K562 (cell line): ENCODE measurements at regions not wholly inside any gene's neighbourhood (a gene's known extent, or its start where the extent isn't known, plus 50 kb on each side); places are given as distances from the start of the nearest gene placed in this dataset.

Experiments used
- CBX3 ChIP-seq, 2 experiments: IDR thresholded peaks; 1 replicate in 1 of 2; 2 replicates in 1 of 2; pipeline ENCODE4 v1.6.1; 2012; ENCODE audit warnings: inconsistent platforms in 2 of 2, low read length in 2 of 2, borderline replicate concordance in 1 of 2, control low read depth in 1 of 2
- CHD2 ChIP-seq: IDR thresholded peaks from 2 replicates; pipeline ENCODE4 v1.6.1; 2011; ENCODE audit warnings: low read depth, low read length
- CTCF ChIP-seq, 3 experiments: IDR thresholded peaks in 2 of 3; conservative IDR thresholded peaks in 1 of 3; 2 replicates each; pipeline ENCODE4 v1.5.1; 2011 to 2012; ENCODE audit warnings: low read length in 3 of 3, mild to moderate bottlenecking in 3 of 3, control low read depth in 2 of 3, improper control_type of control experiment in 1 of 3, inconsistent platforms in 1 of 3, low read depth in 1 of 3, mixed read lengths in 1 of 3, moderate library complexity in 1 of 3; ENCODE audit not compliant: insufficient read depth in 2 of 3
- EP300 ChIP-seq: IDR thresholded peaks from 2 replicates; pipeline ENCODE4 v1.6.1; 2012; ENCODE audit warnings: low read length, improper control_type of control experiment
- GTF2A2 ChIP-seq: IDR thresholded peaks from 2 replicates; pipeline ENCODE4 v1.6.1; 2016; ENCODE audit warnings: mild to moderate bottlenecking, missing genetic modification characterization, missing compliant biosample characterization
- HMGXB4 ChIP-seq: sonication (generic); formaldehyde crosslinking; IDR thresholded peaks from 2 replicates; pipeline ENCODE4 v1.8.1; 2023; ENCODE audit warnings: mild to moderate bottlenecking, missing genetic modification reagents
- JUN ChIP-seq, 2 experiments: sonication (generic) in 1 of 2; formaldehyde crosslinking in 1 of 2; IDR thresholded peaks; 2 replicates each; pipeline versions ENCODE4 v1.6.1 to v1.8.0; 2012 to 2022; ENCODE audit warnings: borderline replicate concordance in 2 of 2, mild to moderate bottlenecking in 2 of 2, improper control_type of control experiment in 1 of 2, low read depth in 1 of 2, low read length in 1 of 2, missing genetic modification reagents in 1 of 2
- POLR2A ChIP-seq: fragments of 450-650 bp; conservative IDR thresholded peaks from 2 replicates; pipeline ENCODE4 v1.6.1; 2016
- TAF1 ChIP-seq: IDR thresholded peaks from 2 replicates; pipeline ENCODE4 v1.6.1; 2011; ENCODE audit warnings: mild to moderate bottlenecking, low read length, moderate library complexity; ENCODE audit not compliant: insufficient read depth, control insufficient read depth, severe bottlenecking; ENCODE audit errors: extremely low read depth
- ZNF347 ChIP-seq: fragments of 450-650 bp; formaldehyde crosslinking; IDR thresholded peaks from 2 replicates; pipeline ENCODE4 v1.4.0; 2020; ENCODE audit warnings: low read depth, mild to moderate bottlenecking, moderate library complexity
- ZNF507 ChIP-seq: conservative IDR thresholded peaks from 2 replicates; pipeline ENCODE4 v1.6.1; 2017; ENCODE audit warnings: missing genetic modification characterization, missing compliant biosample characterization
- TF ChIP-seq, protein P1 (sequence below): sonication (generic); formaldehyde crosslinking; IDR thresholded peaks from 2 replicates; pipeline ENCODE4 v1.8.0; 2022; ENCODE audit warnings: mild to moderate bottlenecking, missing genetic modification reagents
- TF ChIP-seq, protein P2 (sequence below), 2 experiments: fragments of 450-650 bp in 1 of 2; sonication (generic) in 1 of 2; formaldehyde crosslinking in 1 of 2; IDR thresholded peaks in 1 of 2; conservative IDR thresholded peaks in 1 of 2; 2 replicates each; pipeline versions ENCODE4 v1.6.1 to v1.8.1; 2016 to 2023; ENCODE audit warnings: mild to moderate bottlenecking in 2 of 2, moderate library complexity in 2 of 2, inconsistent platforms in 1 of 2, missing genetic modification reagents in 1 of 2

DNA sequence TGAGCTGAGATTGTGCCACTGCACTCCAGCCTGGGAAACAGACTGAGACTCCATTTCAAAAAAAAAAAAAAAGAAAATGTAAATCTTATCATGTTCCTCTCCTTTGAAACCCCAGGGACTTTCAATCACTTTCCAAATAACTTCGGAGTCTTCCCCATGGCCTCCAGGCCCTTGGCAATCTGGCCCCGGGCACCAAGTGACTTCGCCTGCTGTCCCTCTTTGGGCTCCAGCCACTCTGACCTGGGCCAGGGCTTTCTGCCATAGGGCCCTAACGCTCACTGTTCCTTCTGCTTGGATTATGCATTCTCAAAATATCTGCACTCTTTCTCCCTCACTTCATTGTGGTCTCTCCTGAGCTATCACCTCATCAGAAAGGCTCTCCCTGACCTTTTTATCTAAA lies 260.9 kb downstream of the KLF13 start:
- no peak for TF ChIP-seq CHD2
- TF ChIP-seq ZNF347 (CRISPR knock-in tag): no peak
- no peak for TF ChIP-seq JUN (IDR thresholded peaks at IDR 0.05; ENCODE audit: borderline replicate concordance, low read depth, low read length)
- TF ChIP-seq JUN (CRISPR knock-in tag; IDR thresholded peaks at IDR 0.05; ENCODE audit: borderline replicate concordance): no peak
- no peak for TF ChIP-seq ZNF507 (tag)
- no peak for TF ChIP-seq CBX3 (IDR thresholded peaks at IDR 0.05; ENCODE audit: borderline replicate concordance in 1 of 2, low read length in 2 of 2)
- TF ChIP-seq, protein P1, sequence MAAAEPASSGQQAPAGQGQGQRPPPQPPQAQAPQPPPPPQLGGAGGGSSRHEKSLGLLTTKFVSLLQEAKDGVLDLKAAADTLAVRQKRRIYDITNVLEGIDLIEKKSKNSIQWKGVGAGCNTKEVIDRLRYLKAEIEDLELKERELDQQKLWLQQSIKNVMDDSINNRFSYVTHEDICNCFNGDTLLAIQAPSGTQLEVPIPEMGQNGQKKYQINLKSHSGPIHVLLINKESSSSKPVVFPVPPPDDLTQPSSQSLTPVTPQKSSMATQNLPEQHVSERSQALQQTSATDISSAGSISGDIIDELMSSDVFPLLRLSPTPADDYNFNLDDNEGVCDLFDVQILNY: no peak
- no peak for TF ChIP-seq POLR2A
- no peak for TF ChIP-seq GTF2A2 (tag)
- no peak for TF ChIP-seq EP300
- no peak for TF ChIP-seq CTCF (IDR thresholded peaks at IDR 0.05 in 2 of 3, conservative IDR thresholded peaks at IDR 0.05 in 1 of 3; ENCODE audit: insufficient read depth in 2 of 3, low read depth in 1 of 3, low read length in 3 of 3)
- TF ChIP-seq HMGXB4: no peak
- TF ChIP-seq, protein P2, sequence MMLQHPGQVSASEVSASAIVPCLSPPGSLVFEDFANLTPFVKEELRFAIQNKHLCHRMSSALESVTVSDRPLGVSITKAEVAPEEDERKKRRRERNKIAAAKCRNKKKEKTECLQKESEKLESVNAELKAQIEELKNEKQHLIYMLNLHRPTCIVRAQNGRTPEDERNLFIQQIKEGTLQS (IDR thresholded peaks at IDR 0.05): no peak
- TF ChIP-seq, protein P2 (CRISPR knock-in tag; conservative IDR thresholded peaks at IDR 0.05): no peak
- no peak for TF ChIP-seq TAF1
